B cell (primary cell): ENCODE measurements at regions not wholly inside any gene's neighbourhood (a gene's known extent, or its start where the extent isn't known, plus 50 kb on each side); places are given as distances from the start of the nearest gene placed in this dataset.

Source experiments
- EZH2 ChIP-seq: IDR thresholded peaks from 2 replicates; pipeline ENCODE4 v1.6.1; 2012; ENCODE audit warnings: borderline replicate concordance, low read depth, mild to moderate bottlenecking, moderate library complexity, low read length; ENCODE audit not compliant: insufficient read depth, poor library complexity, severe bottlenecking
- TF ChIP-seq, protein P1 (sequence below): fragments of 200-600 bp; IDR thresholded peaks from one replicate; pipeline ENCODE4 v1.8.0; 2022; ENCODE audit warnings: antibody characterized with exemption, mild to moderate bottlenecking

DNA sequence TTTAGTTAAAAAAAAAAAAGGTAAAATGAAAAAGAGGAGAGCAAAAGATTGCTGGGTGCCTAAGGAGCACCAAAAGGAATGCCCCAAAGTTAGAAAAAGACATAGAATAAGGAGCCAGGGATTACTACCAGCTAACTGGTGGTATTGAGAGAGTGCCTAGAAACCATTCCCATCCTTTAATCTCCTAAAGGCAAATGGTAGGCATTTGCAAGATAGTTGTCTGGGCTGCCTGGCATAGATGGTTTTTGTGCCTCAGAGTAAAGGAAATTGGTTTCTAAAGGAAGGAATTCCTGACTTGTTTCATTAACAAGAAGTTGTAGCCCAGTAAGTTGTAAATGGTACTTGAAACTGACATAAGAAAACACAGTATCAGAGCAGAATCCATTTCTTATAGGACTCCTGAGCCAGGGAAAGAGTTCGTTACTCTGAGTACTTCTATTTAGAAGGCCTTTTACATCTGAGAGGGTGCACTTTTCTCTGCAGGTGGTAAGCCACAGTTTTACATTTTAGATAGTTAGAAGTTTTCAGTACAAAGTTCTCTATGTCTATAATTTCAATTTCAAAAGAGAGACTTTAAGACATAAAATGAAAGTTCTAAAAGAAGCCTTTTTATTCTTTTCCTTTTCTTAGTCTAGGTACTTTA lies 92.6 kb downstream of the OLFM4 start:
- TF ChIP-seq, protein P1, sequence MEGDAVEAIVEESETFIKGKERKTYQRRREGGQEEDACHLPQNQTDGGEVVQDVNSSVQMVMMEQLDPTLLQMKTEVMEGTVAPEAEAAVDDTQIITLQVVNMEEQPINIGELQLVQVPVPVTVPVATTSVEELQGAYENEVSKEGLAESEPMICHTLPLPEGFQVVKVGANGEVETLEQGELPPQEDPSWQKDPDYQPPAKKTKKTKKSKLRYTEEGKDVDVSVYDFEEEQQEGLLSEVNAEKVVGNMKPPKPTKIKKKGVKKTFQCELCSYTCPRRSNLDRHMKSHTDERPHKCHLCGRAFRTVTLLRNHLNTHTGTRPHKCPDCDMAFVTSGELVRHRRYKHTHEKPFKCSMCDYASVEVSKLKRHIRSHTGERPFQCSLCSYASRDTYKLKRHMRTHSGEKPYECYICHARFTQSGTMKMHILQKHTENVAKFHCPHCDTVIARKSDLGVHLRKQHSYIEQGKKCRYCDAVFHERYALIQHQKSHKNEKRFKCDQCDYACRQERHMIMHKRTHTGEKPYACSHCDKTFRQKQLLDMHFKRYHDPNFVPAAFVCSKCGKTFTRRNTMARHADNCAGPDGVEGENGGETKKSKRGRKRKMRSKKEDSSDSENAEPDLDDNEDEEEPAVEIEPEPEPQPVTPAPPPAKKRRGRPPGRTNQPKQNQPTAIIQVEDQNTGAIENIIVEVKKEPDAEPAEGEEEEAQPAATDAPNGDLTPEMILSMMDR, result no peak
- TF ChIP-seq EZH2, result no peak
